ENCODE measurements at regions not wholly inside any gene's neighbourhood (a gene's known extent, or its start where the extent isn't known, plus 50 kb on each side); places are given as distances from the start of the nearest gene placed in this dataset.

- ChIA-PET POLR2A (no interaction called here), CTCF (ENCODE audit: low intra/inter-chr PET ratio, low total read pairs) (no interaction called here)
- Histone ChIP-seq H3K79me2 (ENCODE audit: insufficient read depth, low read length) (no peaks in the 10 kb centered on the region), H3K27me3 (ENCODE audit: control insufficient read depth in 1 of 2, insufficient read depth in 2 of 2, low read length in 2 of 2) (no peaks in the 10 kb centered on the region; a peak in 1 of 5 replicates), H3K4me1 (ENCODE audit: insufficient read depth, low read length) (0 out of 2 replicates have a peak, but pooled peaks cover 7% of the 10 kb centered on the region), H2AFZ (ENCODE audit: low read length) (no peak overlapping the region), H3K4me2 (ENCODE audit: low read depth, low read length) (no peak overlapping the region), H4K20me1 (ENCODE audit: insufficient read depth, low read length) (no peaks in the 10 kb centered on the region), H3K27ac (ENCODE audit: extremely low read length, insufficient read depth, low read length) (no peak overlapping the region), H3K9me3 (ENCODE audit: low read length) (peaks cover 3% of the 10 kb centered on the region), H3K36me3 (replicated peaks in 1 of 2; ENCODE audit: control insufficient read depth in 1 of 2, insufficient read depth in 2 of 2, low read length in 2 of 2) (no peaks in the 10 kb centered on the region), H3K9ac (ENCODE audit: insufficient read depth, low read depth, low read length) (no peak overlapping the region), H3K4me3 (replicated peaks in 1 of 3; ENCODE audit: insufficient read depth in 1 of 3, low read depth in 2 of 3, low read length in 3 of 3) (no peak overlapping the region)
- TF ChIP-seq AKAP8 (CRISPR knock-in tag; IDR thresholded peaks at IDR 0.05): no peak
- no peak for TF ChIP-seq REST (IDR thresholded peaks at IDR 0.05; ENCODE audit: borderline replicate concordance in 1 of 2, low read depth in 1 of 2, low read length in 2 of 2)
- TF ChIP-seq U2AF1 (optimal IDR thresholded peaks at IDR 0.05; ENCODE audit: low read depth, low read length): no peak
- TF ChIP-seq BRD4 (CRISPR knock-in tag; IDR thresholded peaks at IDR 0.05): no peak
- TF ChIP-seq MIER3 (CRISPR knock-in tag; IDR thresholded peaks at IDR 0.05; ENCODE audit: borderline replicate concordance): no peak
- no peak for TF ChIP-seq FOXA1 (IDR thresholded peaks at IDR 0.05)
- TF ChIP-seq FOXA1 (CRISPR knock-in tag; IDR thresholded peaks at IDR 0.05): no peak
- no peak for TF ChIP-seq ZNF883 (CRISPR knock-in tag; IDR thresholded peaks at IDR 0.05; ENCODE audit: not compliant biosample characterization)
- BruUV-seq (replicated peaks): no TSS peak
- ATAC-seq: no peak
- FAIRE-seq: no peak
- in situ Hi-C loops (cut with HindIII; ENCODE audit: extremely low pct_ligation_motif_present, low pct_unique_long_range_greater_than_20kb): no loop called here
- 21% methylated on average over 2 of the region's 2 CpGs for WGBS (ENCODE audit: low lambda C conversion rate)
- no peak for DNase-seq (ENCODE audit: low spot score)
- intact Hi-C loops (cut with micrococcal nuclease; ENCODE audit: unreplicated experiment): no loop called here
Observed at GRCh38 chr1:55658917-55659316, 443.8 kb upstream of the USP24 start.
